ENCODE measurements at regions not wholly inside any gene's neighbourhood (a gene's known extent, or its start where the extent isn't known, plus 50 kb on each side); places are given as distances from the start of the nearest gene placed in this dataset.
"Not testable (repeated sequence)": the region's sequence is repeated elsewhere in the genome, so short reads cannot be mapped to it uniquely, and the experiment has no call there.

DNA sequence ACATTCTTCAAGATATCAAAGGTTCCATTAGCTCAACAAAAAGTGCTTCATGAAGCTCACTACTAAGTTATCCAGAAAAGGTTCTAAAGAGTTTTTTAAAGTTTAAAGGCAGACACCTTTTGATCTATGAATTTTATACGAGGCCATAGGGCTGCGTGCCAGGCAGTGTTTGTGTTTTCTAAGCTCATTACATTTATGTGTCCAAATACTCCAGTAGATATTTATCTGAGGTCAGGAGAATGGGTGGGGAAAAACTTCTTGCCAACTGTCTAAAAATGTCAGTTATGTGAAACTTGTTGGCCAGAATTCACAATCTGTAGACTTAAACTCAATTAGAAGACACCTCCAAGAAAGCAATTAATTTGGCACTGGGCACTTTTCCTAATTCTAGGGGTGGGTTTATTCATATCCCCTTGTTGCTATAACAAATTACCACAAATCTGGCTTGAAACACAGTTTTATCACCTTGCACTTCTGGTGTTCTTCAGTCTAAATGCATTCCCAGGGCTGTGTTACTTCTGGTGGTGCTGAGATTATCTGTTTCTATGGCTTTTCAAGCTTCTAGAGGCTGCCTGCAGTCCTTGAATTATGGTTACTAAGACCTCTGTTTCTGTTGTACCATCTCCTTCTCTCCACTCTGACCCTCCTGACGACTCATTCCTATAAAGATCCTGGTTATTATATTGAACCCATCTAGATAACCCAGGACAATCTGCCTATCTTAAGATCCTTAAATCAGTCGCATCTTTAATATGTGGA lies 1030.4 kb upstream of the CNTN5 start:
- DNase-seq = no peak

- no peak for DNase-seq
Observed at GRCh38 chr11:97993562-97993961, 1027.2 kb upstream of the CNTN5 start.

- DNase-seq = no peak
Observed at GRCh38 chr11:97995874-97996273, 1024.9 kb upstream of the CNTN5 start.

DNA sequence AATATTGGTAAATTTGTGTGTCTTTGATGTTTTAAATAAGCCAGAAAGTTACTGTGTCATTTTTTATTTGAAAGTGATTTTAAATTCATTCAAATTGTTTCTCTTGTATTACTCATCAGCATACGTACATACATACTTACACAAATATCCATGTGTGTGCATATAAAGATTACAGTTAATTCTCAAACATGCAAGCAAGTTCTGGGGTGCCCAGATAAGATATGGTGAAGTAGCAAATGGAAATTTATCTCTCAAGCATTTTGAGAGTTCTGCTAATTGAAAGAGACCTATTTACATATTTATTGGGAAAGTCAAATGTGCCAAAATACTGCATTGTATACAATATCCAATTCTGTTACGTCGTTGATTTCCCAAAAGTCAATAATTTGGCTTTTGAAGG lies 1024.0 kb upstream of the CNTN5 start:
- DNase-seq = no peak

DNA sequence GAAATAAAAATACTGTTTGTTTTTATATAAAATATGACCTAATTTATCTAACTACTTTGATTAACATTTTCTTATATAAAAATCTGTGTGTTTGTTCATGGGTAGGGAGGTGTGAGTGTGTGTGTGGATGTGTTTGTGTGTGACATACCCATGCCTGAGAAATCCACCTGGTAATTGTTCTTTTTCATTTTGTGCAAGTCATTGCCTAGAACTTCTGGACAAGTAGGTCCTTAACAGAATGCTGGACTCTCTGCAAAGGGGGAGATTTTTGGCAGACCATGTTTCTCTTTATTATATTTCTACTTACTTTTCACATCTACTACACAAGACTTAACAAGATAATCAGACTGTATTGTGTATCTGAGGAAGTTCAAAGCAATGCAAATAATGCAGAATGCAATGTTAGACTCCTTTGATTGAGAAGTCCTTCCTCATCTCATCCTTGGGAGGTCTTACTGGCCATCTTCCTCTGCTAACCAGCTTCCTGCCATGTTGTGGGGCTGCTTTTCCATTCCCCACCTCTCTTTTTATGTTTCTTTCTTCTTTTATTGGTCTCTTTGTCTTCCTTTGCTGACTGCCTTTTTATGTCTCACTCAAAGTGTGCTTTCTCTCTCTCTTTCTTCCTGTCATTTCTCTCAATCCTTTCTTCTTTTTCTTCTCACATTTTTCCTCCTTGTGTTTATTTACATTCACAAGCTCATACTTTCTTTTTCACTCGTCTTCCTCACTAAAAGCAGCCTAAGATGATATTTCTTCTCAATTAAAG lies 1017.0 kb upstream of the CNTN5 start:
- DNase-seq = no peak

GRCh38 chr11:98007072-98007471 lies 1013.7 kb upstream of the CNTN5 start:
- DNase-seq = no peak

- DNase-seq = no peak
Observed at GRCh38 chr11:98027652-98028051, 993.1 kb upstream of the CNTN5 start.

- DNase-seq = no peak
Observed at GRCh38 chr11:98029832-98030231, 990.9 kb upstream of the CNTN5 start.

- DNase-seq = no peak
Observed at GRCh38 chr11:98036810-98037209, 983.9 kb upstream of the CNTN5 start.

DNA sequence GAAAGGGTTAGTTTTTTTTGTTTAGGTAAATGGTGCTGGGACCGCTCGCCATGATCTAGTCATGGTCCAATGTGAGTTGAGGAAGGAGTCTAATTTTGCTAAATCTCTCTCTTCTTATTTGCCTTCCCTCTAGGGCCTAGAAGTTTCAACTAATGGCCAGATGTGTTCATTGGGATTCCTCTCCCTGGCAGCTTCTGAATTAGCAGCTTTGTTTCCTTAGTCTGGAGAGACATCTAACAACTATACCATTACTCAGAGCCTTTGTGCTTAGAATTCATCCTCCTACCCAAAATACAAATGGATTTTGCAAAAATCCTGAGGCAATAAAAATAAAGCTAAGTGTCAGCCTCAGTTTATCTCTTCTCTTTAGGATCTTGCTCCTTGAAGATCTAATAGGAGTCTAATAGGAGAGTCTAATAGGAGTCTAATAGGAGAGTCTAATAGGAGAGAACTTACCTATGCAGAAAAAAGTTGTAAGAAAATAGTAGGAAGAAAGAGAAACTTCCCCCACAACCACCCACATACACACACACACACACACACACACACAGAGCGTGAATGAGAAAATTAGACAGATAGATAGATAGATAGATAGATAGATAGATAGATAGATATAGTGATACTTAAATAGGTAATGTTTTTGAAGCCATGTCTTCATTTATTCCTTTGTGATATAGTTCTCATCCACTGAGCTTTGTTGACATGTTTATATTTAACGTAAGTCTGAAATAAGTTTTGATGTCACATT lies 980.5 kb upstream of the CNTN5 start:
- DNase-seq = no peak

DNA sequence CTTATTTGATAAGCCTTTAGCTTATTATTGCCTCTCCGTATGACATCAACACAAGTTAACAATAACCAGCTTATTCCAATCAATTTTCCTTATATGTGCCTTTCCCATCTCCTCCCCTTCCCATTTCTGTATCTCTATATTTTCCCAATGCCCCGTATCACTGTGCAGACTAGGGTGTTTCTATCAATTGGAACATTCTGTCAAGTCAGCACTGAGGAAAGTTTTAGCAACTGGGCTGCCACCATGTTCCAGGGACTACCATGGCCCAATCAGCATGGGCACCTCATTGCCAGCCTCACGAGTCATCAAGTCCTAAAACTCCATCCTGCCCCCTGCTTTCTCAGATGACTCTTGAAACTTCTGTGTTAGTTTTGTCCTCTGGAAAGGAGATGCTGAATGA lies 973.1 kb upstream of the CNTN5 start:
- DNase-seq = no peak

GRCh38 chr11:98053851-98054250 lies 966.9 kb upstream of the CNTN5 start:
- no peak for DNase-seq

DNA sequence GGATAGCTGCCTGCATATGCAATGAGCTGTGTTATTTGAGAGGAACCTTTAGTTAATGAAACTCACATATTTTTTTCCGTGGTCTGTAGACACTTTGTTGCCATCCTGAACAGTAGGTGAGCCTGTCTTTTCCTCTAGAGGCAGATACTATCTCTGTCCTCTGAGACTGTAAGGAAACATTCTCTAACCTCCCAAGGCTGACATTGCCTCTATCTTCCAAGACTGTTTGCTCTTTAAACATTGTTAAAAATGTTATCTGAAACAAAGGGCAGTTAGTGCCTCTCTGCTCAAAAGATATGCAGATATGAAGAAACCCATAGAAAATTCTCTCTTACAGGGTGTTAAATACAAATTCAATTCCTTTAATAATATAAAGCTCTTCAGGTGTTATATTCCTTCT lies 963.8 kb upstream of the CNTN5 start:
- no peak for DNase-seq

- no peak for DNase-seq
Observed at GRCh38 chr11:98059488-98059887, 961.3 kb upstream of the CNTN5 start.

- no peak for DNase-seq
Observed at GRCh38 chr11:98060759-98061158, 960.0 kb upstream of the CNTN5 start.

GRCh38 chr11:98061858-98062257 lies 958.9 kb upstream of the CNTN5 start:
- DNase-seq = no peak

DNA sequence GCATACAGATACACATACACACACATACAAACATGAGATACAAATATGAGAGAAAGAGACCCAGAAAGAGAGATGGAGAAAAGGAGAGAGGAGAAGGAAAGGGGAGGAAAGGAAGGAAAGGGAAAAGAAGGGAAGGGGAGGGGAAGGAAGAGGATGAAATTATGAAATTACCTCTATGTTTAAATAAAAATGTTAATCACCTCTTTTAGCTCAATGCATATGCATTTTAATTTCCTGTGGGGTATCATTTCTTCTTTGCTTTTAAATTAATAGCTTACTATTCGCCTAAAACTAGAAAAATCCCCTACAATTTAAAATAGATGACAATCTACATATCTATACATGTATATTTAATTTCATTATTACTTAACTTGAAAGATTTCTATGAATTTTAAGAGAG lies 958.0 kb upstream of the CNTN5 start:
- DNase-seq = no peak

GRCh38 chr11:98068251-98068650 lies 952.5 kb upstream of the CNTN5 start:
- no peak for DNase-seq

GRCh38 chr11:98069147-98069546 lies 951.6 kb upstream of the CNTN5 start:
- not testable (repeated sequence) for DNase-seq

- DNase-seq = no peak
Observed at GRCh38 chr11:98069861-98070260, 950.9 kb upstream of the CNTN5 start.

- DNase-seq = no peak
Observed at GRCh38 chr11:98090861-98091505, 929.8 kb upstream of the CNTN5 start.

DNA sequence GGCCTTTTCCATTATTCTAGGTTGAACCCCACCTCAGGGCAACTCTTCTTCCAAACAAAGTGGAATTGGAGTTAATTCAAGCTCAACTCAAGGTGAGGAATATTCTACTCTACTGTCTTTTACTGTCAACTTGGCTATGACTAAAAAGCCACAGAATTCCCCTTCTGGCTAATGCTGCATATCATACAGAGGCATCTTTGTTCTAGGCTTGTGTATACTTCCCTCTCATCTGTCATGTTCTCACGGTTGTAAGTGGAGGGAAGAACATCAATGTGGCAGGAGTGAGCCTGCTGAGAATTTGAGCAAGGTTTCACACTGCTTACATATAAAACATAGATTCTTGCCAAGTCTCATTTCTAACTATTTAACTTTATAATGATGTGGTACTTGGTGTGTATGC lies 921.4 kb upstream of the CNTN5 start:
- no peak for DNase-seq

- no peak for DNase-seq
Observed at GRCh38 chr11:98100689-98101088, 920.1 kb upstream of the CNTN5 start.
